Panc1 (cell line): ENCODE measurements at regions not wholly inside any gene's neighbourhood (a gene's known extent, or its start where the extent isn't known, plus 50 kb on each side); places are given as distances from the start of the nearest gene placed in this dataset.

ENCODE experiments used
- CTCF ChIP-seq: fragments of 450-650 bp; IDR thresholded peaks from 2 replicates; pipeline ENCODE4 v1.5.1; 2017; ENCODE audit warnings: mild to moderate bottlenecking
- POLR2AphosphoS5 ChIP-seq: IDR thresholded peaks from 2 replicates; pipeline ENCODE4 v1.6.1; 2012; ENCODE audit warnings: mild to moderate bottlenecking, low read depth, low read length, moderate library complexity
- REST ChIP-seq, 2 experiments: IDR thresholded peaks; 2 replicates each; pipeline ENCODE4 v1.6.1; 2011 to 2012; ENCODE audit warnings: low read depth in 2 of 2, control low read depth in 1 of 2, low read length in 1 of 2, mild to moderate bottlenecking in 1 of 2, moderate library complexity in 1 of 2; ENCODE audit not compliant: insufficient read depth in 1 of 2
- SIN3A ChIP-seq: IDR thresholded peaks from 2 replicates; pipeline ENCODE4 v1.6.1; 2012; ENCODE audit warnings: low read depth, mild to moderate bottlenecking, low read length, moderate library complexity, borderline replicate concordance; ENCODE audit not compliant: insufficient read depth
- TCF7L2 ChIP-seq: IDR thresholded peaks from 2 replicates; pipeline ENCODE4 v1.6.1; 2011; ENCODE audit warnings: mild to moderate bottlenecking, low read depth, low read length, inconsistent platforms

GRCh38 chr4:100649417-100649816 is 131.6 kb upstream of the EMCN start:
- TF ChIP-seq CTCF (no peak), POLR2AphosphoS5 (no peak), REST (IDR thresholded peaks at IDR 0.05; ENCODE audit: insufficient read depth in 1 of 2, low read depth in 2 of 2, low read length in 1 of 2) (no peak), SIN3A (no peak), TCF7L2 (no peak)
